ENCODE measurements at regions not wholly inside any gene's neighbourhood (a gene's known extent, or its start where the extent isn't known, plus 50 kb on each side); places are given as distances from the start of the nearest gene placed in this dataset.

DNA sequence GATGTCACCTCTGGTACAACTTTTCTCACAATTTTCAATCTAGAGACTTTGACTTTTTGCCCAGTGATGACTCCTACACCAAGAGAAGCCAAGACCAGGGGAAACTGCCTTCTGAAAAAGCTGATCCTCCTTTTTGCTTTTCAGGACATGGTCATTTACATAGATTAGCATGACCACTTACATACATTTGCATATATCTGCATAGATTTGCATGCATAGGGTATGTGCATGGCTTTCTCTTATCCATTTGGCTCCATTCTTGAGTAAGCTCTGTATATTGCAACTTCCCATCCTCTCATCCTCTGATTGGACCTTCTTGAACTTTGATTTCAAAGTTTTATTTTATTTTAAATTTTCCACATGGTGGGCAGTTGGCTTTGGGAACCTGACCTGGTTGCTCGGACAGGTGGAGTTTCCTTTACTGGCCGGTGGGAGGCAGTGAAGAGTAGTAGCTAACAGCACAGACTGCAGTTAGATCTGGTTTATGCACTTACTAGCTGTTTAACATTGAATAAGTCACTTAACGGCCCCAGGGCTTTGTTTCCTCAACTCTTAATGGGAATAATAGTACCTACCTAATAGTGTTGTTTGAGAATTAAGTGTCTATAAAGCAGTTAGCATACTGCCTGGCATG, 92.9 kb downstream of the GPR139 start:
- no peak overlapping the region for H3K4me3 ChIP-seq (ENCODE audit: low read length)
- DNase-seq (ENCODE audit: low read depth): no peak
- TF ChIP-seq, protein P1, sequence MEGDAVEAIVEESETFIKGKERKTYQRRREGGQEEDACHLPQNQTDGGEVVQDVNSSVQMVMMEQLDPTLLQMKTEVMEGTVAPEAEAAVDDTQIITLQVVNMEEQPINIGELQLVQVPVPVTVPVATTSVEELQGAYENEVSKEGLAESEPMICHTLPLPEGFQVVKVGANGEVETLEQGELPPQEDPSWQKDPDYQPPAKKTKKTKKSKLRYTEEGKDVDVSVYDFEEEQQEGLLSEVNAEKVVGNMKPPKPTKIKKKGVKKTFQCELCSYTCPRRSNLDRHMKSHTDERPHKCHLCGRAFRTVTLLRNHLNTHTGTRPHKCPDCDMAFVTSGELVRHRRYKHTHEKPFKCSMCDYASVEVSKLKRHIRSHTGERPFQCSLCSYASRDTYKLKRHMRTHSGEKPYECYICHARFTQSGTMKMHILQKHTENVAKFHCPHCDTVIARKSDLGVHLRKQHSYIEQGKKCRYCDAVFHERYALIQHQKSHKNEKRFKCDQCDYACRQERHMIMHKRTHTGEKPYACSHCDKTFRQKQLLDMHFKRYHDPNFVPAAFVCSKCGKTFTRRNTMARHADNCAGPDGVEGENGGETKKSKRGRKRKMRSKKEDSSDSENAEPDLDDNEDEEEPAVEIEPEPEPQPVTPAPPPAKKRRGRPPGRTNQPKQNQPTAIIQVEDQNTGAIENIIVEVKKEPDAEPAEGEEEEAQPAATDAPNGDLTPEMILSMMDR (conservative IDR thresholded peaks at IDR 0.05; ENCODE audit: low read depth, low read length): peak; percentile 54

DNA sequence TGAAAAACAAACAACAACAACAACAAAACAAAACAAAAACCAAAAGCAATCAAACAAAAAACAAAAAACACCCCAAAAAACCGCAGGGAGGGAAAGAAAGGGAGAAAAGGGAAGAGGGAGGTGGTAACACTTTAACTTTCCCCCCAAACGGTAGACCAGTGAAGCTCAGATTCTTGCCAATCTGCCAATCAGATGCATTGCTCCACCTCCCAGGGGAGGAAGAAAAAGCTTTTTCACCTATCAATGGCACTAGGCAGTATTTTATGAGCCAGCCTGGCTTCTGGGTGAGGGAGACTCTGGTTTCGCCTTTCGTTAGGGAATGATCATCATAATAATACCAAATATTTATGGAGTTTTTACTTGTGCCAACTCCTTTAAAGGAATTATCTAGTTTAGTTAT, 94.1 kb downstream of the GPR139 start:
- DNase-seq (ENCODE audit: low read depth): no peak
- no peak overlapping the region for H3K4me3 ChIP-seq (ENCODE audit: low read length)
- TF ChIP-seq, protein P1 (conservative IDR thresholded peaks at IDR 0.05; ENCODE audit: low read depth, low read length): no peak

DNA sequence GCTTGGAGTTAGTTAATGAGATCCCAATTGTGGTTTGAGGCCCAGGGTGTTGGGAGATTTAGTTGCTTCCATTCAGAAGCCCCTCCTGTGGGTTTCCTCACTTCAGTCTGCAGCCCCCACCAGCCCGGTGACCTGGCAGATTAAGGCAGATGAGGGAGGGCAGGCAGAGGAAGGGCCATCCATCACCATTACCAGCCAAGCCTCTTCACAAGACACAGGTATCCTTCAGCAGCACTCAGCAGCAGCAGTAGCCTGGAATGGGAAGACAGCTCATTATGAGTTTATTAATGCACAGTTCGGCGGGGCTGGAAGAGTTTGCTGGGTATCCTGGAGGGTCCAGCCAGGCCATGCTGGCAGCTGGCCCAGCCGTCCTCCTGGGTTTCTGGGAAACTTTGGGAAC, 90.0 kb upstream of the GPRC5B start:
- TF ChIP-seq, protein P1 (conservative IDR thresholded peaks at IDR 0.05; ENCODE audit: low read depth, low read length): no peak
- H3K4me3 ChIP-seq (ENCODE audit: low read length): no peak overlapping the region
- DNase-seq (ENCODE audit: low read depth): no peak

DNA sequence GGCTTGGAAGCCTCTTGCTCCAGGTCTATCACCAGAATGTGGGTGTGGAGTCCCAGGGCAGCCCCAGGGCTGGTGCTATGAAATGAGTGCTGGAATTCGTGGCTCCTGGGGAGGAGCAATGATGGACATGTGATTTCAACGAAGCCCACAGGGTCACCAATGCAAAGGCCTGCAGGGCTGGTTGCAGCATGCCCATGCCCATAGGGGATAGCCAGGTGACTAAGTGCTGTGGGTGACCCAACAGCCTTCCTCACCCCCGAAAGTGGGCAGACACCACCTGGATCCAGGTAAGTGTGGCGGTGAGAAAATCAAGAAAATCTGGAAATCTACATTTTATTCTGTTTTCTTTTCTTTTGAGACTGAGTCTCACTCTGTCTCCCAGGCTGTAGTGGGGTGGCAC, 87.5 kb upstream of the GPRC5B start:
- TF ChIP-seq, protein P1 (conservative IDR thresholded peaks at IDR 0.05; ENCODE audit: low read depth, low read length): no peak
- no peak overlapping the region for H3K4me3 ChIP-seq (ENCODE audit: low read length)
- no peak for DNase-seq (ENCODE audit: low read depth)

DNA sequence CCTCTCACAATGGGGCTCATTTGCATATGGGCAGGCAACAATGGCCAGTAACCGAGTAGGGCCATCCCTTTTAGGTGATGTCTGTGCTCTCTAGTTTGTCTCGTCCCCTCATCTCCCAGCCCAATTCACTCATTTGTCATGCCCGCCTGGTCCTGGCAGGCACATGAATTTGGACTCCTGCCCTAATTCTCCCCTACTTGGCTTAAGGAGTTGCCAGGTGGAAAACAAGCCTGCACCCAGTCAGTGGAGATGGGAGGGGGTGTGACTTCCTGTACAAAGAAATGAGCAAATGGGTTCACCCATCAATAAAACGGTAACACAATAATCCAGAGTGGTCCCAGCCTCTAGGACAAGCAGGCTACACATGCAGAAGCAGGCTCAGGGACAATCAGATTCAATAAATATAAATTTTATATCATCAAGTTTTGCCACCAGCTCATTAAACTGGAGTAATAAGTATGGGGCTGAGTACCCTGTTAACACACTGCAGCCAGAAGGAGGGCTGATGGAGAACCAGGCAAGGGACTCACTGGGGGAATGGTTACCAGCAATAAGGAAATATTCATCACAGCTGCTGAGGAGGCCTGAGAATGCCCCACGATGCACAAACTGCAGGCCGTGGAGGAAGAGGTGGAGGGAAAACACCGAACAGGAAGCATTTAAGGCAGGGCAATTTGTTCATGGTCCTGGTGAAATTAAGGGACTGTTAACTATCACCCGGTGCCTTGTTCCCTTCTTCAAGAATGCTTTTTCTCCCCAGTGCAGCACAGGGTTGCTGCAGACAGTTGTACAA, 84.4 kb upstream of the GPRC5B start:
- DNase-seq (ENCODE audit: low read depth): no peak
- TF ChIP-seq, protein P1 (conservative IDR thresholded peaks at IDR 0.05; ENCODE audit: low read depth, low read length): no peak
- no peak overlapping the region for H3K4me3 ChIP-seq (ENCODE audit: low read length)

DNA sequence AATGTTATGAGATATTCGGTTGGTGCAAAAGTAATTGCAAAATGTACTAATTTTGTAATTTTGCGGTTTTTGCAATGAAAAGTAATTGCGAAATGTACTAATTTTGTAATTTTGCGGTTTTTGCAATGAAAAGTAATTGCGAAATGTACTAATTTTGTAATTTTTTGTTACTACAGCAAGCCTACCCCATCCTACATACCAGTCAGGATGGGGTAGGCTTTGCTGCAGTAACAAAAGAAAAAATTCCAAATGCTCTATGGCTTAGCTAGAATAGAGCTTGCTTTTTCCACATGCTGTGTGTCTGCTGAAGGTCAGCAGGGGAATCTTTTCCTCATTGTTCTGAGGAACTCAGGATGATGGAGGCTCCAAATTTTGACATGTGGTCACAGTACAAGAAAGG, 83.3 kb upstream of the GPRC5B start:
- DNase-seq (ENCODE audit: low read depth): no peak
- no peak overlapping the region for H3K4me3 ChIP-seq (ENCODE audit: low read length)
- TF ChIP-seq, protein P1 (conservative IDR thresholded peaks at IDR 0.05; ENCODE audit: low read depth, low read length): no peak

DNA sequence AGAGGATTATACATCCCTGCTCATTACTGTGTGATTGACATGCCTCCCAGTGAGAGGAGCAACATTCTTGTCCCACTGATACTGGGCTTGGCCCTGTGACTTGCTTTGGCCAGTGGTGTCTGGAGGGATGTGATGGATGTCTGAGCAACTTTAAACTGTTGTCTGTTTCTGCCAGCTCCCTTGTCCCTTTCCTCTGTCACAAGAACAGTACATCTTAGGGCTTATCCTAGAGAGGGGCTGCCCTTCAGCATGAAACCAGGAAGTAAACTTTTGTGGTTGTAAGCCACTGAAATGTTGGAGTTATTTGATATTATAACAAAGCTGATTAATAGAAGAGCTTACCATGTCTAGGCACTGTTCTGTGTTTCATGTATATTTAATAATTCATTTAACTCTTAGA, 82.9 kb upstream of the GPRC5B start:
- TF ChIP-seq, protein P1 (conservative IDR thresholded peaks at IDR 0.05; ENCODE audit: low read depth, low read length): no peak
- peak; percentile 9 for DNase-seq (ENCODE audit: low read depth)
- no peak overlapping the region for H3K4me3 ChIP-seq (ENCODE audit: low read length)
